ENCODE measurements at regions not wholly inside any gene's neighbourhood (a gene's known extent, or its start where the extent isn't known, plus 50 kb on each side); places are given as distances from the start of the nearest gene placed in this dataset.

DNA sequence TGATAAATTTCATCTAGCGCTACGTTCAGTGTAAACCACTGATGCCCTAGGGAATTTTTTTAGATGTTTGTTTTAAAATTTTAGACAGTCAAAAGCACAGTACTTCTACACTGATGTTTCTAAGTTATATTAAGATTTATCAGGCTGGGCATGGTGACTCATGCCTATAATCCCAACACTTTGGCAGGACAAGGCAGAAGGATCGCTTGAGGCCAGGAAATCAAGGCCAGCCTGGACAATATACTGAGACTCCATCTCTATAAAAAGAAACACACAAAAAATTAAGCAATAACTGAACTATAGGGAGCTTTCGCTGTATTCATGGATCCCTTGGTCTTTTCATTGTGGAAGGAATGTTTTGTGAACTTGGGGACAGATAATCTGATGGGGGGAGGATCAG is 50.6 kb upstream of the MAPRE2 start:
- TF ChIP-seq POLR2A (IDR thresholded peaks at IDR 0.05) = no peak
- TF ChIP-seq, protein P1, sequence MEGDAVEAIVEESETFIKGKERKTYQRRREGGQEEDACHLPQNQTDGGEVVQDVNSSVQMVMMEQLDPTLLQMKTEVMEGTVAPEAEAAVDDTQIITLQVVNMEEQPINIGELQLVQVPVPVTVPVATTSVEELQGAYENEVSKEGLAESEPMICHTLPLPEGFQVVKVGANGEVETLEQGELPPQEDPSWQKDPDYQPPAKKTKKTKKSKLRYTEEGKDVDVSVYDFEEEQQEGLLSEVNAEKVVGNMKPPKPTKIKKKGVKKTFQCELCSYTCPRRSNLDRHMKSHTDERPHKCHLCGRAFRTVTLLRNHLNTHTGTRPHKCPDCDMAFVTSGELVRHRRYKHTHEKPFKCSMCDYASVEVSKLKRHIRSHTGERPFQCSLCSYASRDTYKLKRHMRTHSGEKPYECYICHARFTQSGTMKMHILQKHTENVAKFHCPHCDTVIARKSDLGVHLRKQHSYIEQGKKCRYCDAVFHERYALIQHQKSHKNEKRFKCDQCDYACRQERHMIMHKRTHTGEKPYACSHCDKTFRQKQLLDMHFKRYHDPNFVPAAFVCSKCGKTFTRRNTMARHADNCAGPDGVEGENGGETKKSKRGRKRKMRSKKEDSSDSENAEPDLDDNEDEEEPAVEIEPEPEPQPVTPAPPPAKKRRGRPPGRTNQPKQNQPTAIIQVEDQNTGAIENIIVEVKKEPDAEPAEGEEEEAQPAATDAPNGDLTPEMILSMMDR (IDR thresholded peaks at IDR 0.05) = no peak

Data from right lobe of liver (tissue), 4 donors.